ENCODE measurements at regions not wholly inside any gene's neighbourhood (a gene's known extent, or its start where the extent isn't known, plus 50 kb on each side); places are given as distances from the start of the nearest gene placed in this dataset.
A peak's percentile ranks its signal among the peaks of the same experiment; 100 is the strongest.

GRCh38 chr6:84428300-84428907 is 201.0 kb upstream of the CEP162 start:
- TF ChIP-seq, protein P1, sequence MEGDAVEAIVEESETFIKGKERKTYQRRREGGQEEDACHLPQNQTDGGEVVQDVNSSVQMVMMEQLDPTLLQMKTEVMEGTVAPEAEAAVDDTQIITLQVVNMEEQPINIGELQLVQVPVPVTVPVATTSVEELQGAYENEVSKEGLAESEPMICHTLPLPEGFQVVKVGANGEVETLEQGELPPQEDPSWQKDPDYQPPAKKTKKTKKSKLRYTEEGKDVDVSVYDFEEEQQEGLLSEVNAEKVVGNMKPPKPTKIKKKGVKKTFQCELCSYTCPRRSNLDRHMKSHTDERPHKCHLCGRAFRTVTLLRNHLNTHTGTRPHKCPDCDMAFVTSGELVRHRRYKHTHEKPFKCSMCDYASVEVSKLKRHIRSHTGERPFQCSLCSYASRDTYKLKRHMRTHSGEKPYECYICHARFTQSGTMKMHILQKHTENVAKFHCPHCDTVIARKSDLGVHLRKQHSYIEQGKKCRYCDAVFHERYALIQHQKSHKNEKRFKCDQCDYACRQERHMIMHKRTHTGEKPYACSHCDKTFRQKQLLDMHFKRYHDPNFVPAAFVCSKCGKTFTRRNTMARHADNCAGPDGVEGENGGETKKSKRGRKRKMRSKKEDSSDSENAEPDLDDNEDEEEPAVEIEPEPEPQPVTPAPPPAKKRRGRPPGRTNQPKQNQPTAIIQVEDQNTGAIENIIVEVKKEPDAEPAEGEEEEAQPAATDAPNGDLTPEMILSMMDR (IDR thresholded peaks at IDR 0.05; ENCODE audit: low read length): peak; percentile 70
- TF ChIP-seq EZH2 (IDR thresholded peaks at IDR 0.05; ENCODE audit: borderline replicate concordance, low read length): no peak
